ENCODE measurements at regions not wholly inside any gene's neighbourhood (a gene's known extent, or its start where the extent isn't known, plus 50 kb on each side); places are given as distances from the start of the nearest gene placed in this dataset.

- TF ChIP-seq POLR2A (IDR thresholded peaks at IDR 0.05; ENCODE audit: low read depth, low read length) (no peak), POLR2AphosphoS5 (IDR thresholded peaks at IDR 0.05; ENCODE audit: low read depth, low read length) (no peak), TAF1 (IDR thresholded peaks at IDR 0.05; ENCODE audit: borderline replicate concordance, low read depth, low read length) (no peak)
These were observed 201.4 kb downstream of the MAGEB17 start for GRCh38 chrX:16368696-16369095.
